ENCODE measurements at regions not wholly inside any gene's neighbourhood (a gene's known extent, or its start where the extent isn't known, plus 50 kb on each side); places are given as distances from the start of the nearest gene placed in this dataset.

DNA sequence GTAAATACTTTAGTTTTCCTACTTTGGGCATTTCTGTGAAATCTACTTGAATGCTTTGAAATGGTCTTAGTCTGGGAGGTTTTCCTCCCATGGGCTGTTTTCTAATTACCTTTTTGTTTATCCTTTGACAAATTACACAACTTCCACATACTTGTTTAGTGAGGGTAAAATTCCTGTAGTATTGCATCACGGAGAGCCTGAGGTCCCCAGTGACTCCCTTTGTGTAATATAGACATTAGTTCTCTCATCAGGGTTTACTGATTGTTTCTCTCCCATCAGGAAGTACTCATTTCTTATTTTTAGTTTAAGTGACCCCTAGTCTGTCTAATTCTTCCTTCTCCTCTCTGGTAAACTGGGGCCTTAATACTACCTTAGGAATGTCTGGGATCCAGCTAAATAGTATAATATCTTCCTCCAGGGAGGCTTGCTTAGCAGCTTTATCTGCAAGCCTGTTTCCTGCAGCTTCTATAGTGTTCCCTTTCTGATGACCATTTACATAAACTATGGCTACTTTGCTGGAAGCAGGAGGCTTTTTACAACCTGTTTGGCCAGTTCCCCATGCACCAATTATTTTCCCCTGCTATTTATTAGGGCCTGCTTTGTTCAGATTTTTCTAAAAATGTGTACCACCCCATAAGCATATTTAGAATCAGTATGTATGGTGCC is 87.2 kb upstream of the XCR1 start:
- no peaks in the 10 kb centered on the region for H3K9me2 ChIP-seq (replicated peaks; ENCODE audit: low read length)

DNA sequence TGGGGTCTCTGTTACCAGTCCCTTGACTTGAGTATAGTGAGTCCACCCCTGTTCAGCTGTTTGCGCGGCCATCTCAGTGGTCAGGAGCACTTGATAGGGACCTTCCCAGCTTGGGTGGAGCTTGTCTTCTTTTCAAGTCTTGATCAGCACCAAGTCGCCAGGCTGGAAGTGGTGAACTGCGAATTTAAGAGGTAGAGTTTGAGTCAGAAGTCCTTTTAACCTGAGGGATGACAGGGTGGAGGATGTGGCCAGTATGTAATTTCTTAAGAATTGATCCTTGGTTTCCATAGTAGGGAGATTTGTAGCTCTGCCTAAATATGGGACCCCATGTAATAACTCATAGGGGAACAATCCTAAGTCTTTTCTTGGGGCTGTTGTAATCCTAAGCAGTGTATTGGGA is 86.3 kb upstream of the XCR1 start:
- CTCF ChIA-PET = no interaction called here

More for the DNA sequence above, 87.2 kb upstream of the XCR1 start:
- CTCF ChIA-PET = interaction anchor here (0.7 kb wide), 1 partner anchor 94 kb away, joined by 3 read pairs; no protein-coding TSS in a partner anchor
- H3K27me3 ChIP-seq (ENCODE audit: low read length) = no peaks in the 10 kb centered on the region
- no peaks in the 10 kb centered on the region for H4K20me1 ChIP-seq (ENCODE audit: low read length)
- H3K9ac ChIP-seq (ENCODE audit: low read length) = peak overlapping the region; percentile 35
- H3K9me3 ChIP-seq (ENCODE audit: low read length) = no peaks in the 10 kb centered on the region
- peaks cover 70% of the 10 kb centered on the region for H3K4me1 ChIP-seq (ENCODE audit: insufficient read depth, low read length)
- no peaks in the 10 kb centered on the region for H3K79me2 ChIP-seq (ENCODE audit: low read length)
- no peak overlapping the region for H2AFZ ChIP-seq (ENCODE audit: low read length)
- intact Hi-C loops (cut with micrococcal nuclease) = loop anchor here (5.0 kb wide), 1 partner anchor 103 kb away; no protein-coding TSS in a partner anchor
- H3F3A ChIP-seq (ENCODE audit: low read length, unreplicated experiment) = peaks cover 27% of the 10 kb centered on the region
- ATAC-seq = peak; percentile 52
- H3K4me2 ChIP-seq (ENCODE audit: low read length) = peak overlapping the region; percentile 74
- no TSS peak for BruUV-seq (replicated peaks)
- no peaks in the 10 kb centered on the region for H3K36me3 ChIP-seq (ENCODE audit: low read depth, low read length)
- H3K27ac ChIP-seq (ENCODE audit: low read length) = peak overlapping the region; percentile 83
- peak; percentile 92 for DNase-seq
- POLR2A ChIA-PET (ENCODE audit: unreplicated experiment) = no interaction called here
- no peak for TF ChIP-seq EZH2phosphoT487 (IDR thresholded peaks at IDR 0.05; ENCODE audit: borderline replicate concordance, low read length)
- H3K4me3 ChIP-seq (ENCODE audit: low read length) = peak overlapping the region; percentile 30; the same call in 1 of the 2 replicates

DNA sequence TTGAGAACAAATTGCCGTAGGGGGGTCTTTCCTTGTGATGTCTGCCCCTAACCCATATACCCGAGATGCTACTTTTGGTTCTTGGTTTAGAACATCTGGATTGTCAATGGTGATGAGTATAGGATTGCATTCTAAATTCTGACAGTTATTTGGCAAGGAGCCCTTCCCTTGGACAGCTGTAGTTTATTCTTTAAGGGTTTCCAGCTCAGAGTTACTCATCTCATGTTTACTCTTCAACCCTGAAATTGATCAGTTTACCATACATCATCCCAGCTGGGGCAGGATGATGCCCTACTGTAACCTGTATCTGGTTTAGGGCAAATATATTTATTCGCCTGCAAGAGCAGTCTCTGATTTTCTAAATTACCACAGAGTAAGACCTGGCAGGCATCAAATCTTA is 85.7 kb upstream of the XCR1 start:
- TF ChIP-seq, protein P1, sequence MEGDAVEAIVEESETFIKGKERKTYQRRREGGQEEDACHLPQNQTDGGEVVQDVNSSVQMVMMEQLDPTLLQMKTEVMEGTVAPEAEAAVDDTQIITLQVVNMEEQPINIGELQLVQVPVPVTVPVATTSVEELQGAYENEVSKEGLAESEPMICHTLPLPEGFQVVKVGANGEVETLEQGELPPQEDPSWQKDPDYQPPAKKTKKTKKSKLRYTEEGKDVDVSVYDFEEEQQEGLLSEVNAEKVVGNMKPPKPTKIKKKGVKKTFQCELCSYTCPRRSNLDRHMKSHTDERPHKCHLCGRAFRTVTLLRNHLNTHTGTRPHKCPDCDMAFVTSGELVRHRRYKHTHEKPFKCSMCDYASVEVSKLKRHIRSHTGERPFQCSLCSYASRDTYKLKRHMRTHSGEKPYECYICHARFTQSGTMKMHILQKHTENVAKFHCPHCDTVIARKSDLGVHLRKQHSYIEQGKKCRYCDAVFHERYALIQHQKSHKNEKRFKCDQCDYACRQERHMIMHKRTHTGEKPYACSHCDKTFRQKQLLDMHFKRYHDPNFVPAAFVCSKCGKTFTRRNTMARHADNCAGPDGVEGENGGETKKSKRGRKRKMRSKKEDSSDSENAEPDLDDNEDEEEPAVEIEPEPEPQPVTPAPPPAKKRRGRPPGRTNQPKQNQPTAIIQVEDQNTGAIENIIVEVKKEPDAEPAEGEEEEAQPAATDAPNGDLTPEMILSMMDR (conservative IDR thresholded peaks at IDR 0.05; ENCODE audit: low read depth, low read length) = no peak
- TF ChIP-seq EZH2 (IDR thresholded peaks at IDR 0.05; ENCODE audit: low read length, unreplicated experiment) (no peak), EZH2phosphoT487 (IDR thresholded peaks at IDR 0.05; ENCODE audit: borderline replicate concordance, low read length) (no peak)
- H4K20me1 ChIP-seq (ENCODE audit: low read length) = no peaks in the 10 kb centered on the region
- peak overlapping the region; percentile 48 for H3K9ac ChIP-seq (ENCODE audit: low read length)
- H3K9me3 ChIP-seq (ENCODE audit: low read length) = no peaks in the 10 kb centered on the region
- intact Hi-C loops (cut with micrococcal nuclease) = loop anchor here (5.0 kb wide), 1 partner anchor 104 kb away; no protein-coding TSS in a partner anchor
- H2AFZ ChIP-seq (ENCODE audit: low read length) = no peak overlapping the region
- H3K27ac ChIP-seq (ENCODE audit: low read length) = peak overlapping the region; percentile 83
- H3K36me3 ChIP-seq (ENCODE audit: low read depth, low read length) = no peaks in the 10 kb centered on the region
- peak overlapping the region; percentile 74 for H3K4me2 ChIP-seq (ENCODE audit: low read length)
- no peaks in the 10 kb centered on the region for H3K27me3 ChIP-seq (ENCODE audit: low read length)
- peak; percentile 71 for ATAC-seq
- H3F3A ChIP-seq (ENCODE audit: low read length, unreplicated experiment) = peaks cover 27% of the 10 kb centered on the region
- BruUV-seq (replicated peaks) = no TSS peak
- no peaks in the 10 kb centered on the region for H3K79me2 ChIP-seq (ENCODE audit: low read length)
- no peak overlapping the region for H3K4me3 ChIP-seq (ENCODE audit: low read length)
- POLR2A ChIA-PET (ENCODE audit: unreplicated experiment) = interaction anchor here (0.6 kb wide), 2 partner anchors 289 to 299 kb away, joined by 3 read pairs; no protein-coding TSS in a partner anchor
- peaks cover 85% of the 10 kb centered on the region for H3K4me1 ChIP-seq (ENCODE audit: insufficient read depth, low read length)
- peak; percentile 96 for DNase-seq
- H3K9me2 ChIP-seq (replicated peaks; ENCODE audit: low read length) = no peaks in the 10 kb centered on the region
- CTCF ChIA-PET = no interaction called here

More for the DNA sequence above, 86.3 kb upstream of the XCR1 start:
- no TSS peak for BruUV-seq (replicated peaks)
- no peak for TF ChIP-seq EZH2phosphoT487 (IDR thresholded peaks at IDR 0.05; ENCODE audit: borderline replicate concordance, low read length)
- TF ChIP-seq EZH2 (IDR thresholded peaks at IDR 0.05; ENCODE audit: low read length, unreplicated experiment) = no peak
- TF ChIP-seq, protein P1 (conservative IDR thresholded peaks at IDR 0.05; ENCODE audit: low read depth, low read length) = no peak
- peaks cover 78% of the 10 kb centered on the region for H3K4me1 ChIP-seq (ENCODE audit: insufficient read depth, low read length)
- peak overlapping the region; percentile 83 for H3K27ac ChIP-seq (ENCODE audit: low read length)
- peak overlapping the region; percentile 48 for H3K9ac ChIP-seq (ENCODE audit: low read length)
- H3K4me3 ChIP-seq (ENCODE audit: low read length) = peak overlapping the region; percentile 30
- no peaks in the 10 kb centered on the region for H3K79me2 ChIP-seq (ENCODE audit: low read length)
- intact Hi-C loops (cut with micrococcal nuclease) = loop anchor here (5.0 kb wide), 1 partner anchor 104 kb away; no protein-coding TSS in a partner anchor
- no peaks in the 10 kb centered on the region for H3K9me2 ChIP-seq (replicated peaks; ENCODE audit: low read length)
- peak overlapping the region; percentile 74 for H3K4me2 ChIP-seq (ENCODE audit: low read length)
- H3K9me3 ChIP-seq (ENCODE audit: low read length) = no peaks in the 10 kb centered on the region
- peak; percentile 11; the same call in 1 of the 2 replicates for ATAC-seq
- no peaks in the 10 kb centered on the region for H3K36me3 ChIP-seq (ENCODE audit: low read depth, low read length)
- H3F3A ChIP-seq (ENCODE audit: low read length, unreplicated experiment) = peaks cover 27% of the 10 kb centered on the region
- DNase-seq = peak; percentile 81
- no peaks in the 10 kb centered on the region for H3K27me3 ChIP-seq (ENCODE audit: low read length)
- H4K20me1 ChIP-seq (ENCODE audit: low read length) = no peaks in the 10 kb centered on the region
- H2AFZ ChIP-seq (ENCODE audit: low read length) = no peak overlapping the region
- POLR2A ChIA-PET (ENCODE audit: unreplicated experiment) = interaction anchor here (0.6 kb wide), 1 partner anchor 298 kb away, joined by 3 read pairs; no protein-coding TSS in a partner anchor
